ENCODE measurements at regions not wholly inside any gene's neighbourhood (a gene's known extent, or its start where the extent isn't known, plus 50 kb on each side); places are given as distances from the start of the nearest gene placed in this dataset.

GRCh38 chr2:62379566-62379965, 126.4 kb downstream of the TMEM17 start:
- TF ChIP-seq CTCF (IDR thresholded peaks at IDR 0.05) = no peak
- no peak for TF ChIP-seq POLR2AphosphoS5 (IDR thresholded peaks at IDR 0.05; ENCODE audit: low read depth, low read length)

Data from Panc1 (cell line).